GM18517 (cell line): ENCODE measurements at regions not wholly inside any gene's neighbourhood (a gene's known extent, or its start where the extent isn't known, plus 50 kb on each side); places are given as distances from the start of the nearest gene placed in this dataset.

ENCODE experiments used
- ATAC-seq: cut with Tn5 transposase; IDR thresholded peaks from one replicate; pipeline ENCODE4 v1.9.1; 2021; ENCODE audit warnings: mild to moderate bottlenecking, moderate library complexity; ENCODE audit not compliant: unreplicated experiment

- ATAC-seq = no peak
These were observed 134.3 kb downstream of the ANKRD60 start for GRCh38 chr20:58094160-58094559.

GRCh38 chr20:58092871-58093270 is 135.6 kb downstream of the ANKRD60 start:
- no peak for ATAC-seq

GRCh38 chr20:58092353-58092752 is 136.1 kb downstream of the ANKRD60 start:
- ATAC-seq = no peak

GRCh38 chr20:58091810-58092209 is 136.6 kb downstream of the ANKRD60 start:
- ATAC-seq = no peak

GRCh38 chr20:58090161-58090560 is 138.3 kb downstream of the ANKRD60 start:
- ATAC-seq = no peak

GRCh38 chr20:58088625-58089024 is 139.8 kb downstream of the ANKRD60 start:
- ATAC-seq = no peak

- no peak for ATAC-seq
These were observed 140.3 kb downstream of the ANKRD60 start for GRCh38 chr20:58088105-58088504.

GRCh38 chr20:58087562-58087858 is 140.9 kb downstream of the ANKRD60 start:
- no peak for ATAC-seq

- no peak for ATAC-seq
These were observed 141.5 kb downstream of the ANKRD60 start for GRCh38 chr20:58086763-58087561.

GRCh38 chr20:58084966-58085365 is 143.5 kb downstream of the ANKRD60 start:
- ATAC-seq = no peak

- no peak for ATAC-seq
These were observed 143.9 kb downstream of the ANKRD60 start for GRCh38 chr20:58084566-58084965.

GRCh38 chr20:58081846-58082245 is 146.6 kb downstream of the ANKRD60 start:
- no peak for ATAC-seq

- ATAC-seq = no peak
These were observed 149.5 kb downstream of the ANKRD60 start for GRCh38 chr20:58078741-58079522.

- no peak for ATAC-seq
These were observed 151.2 kb downstream of the ANKRD60 start for GRCh38 chr20:58077282-58077681.

- ATAC-seq = no peak
These were observed 152.0 kb downstream of the ANKRD60 start for GRCh38 chr20:58076405-58076804.

- no peak for ATAC-seq
These were observed 152.7 kb downstream of the ANKRD60 start for GRCh38 chr20:58075586-58076345.

GRCh38 chr20:58073945-58074856 is 154.3 kb downstream of the ANKRD60 start:
- ATAC-seq = no peak

GRCh38 chr20:58072695-58073671 is 155.5 kb downstream of the ANKRD60 start:
- ATAC-seq = no peak

GRCh38 chr20:58071991-58072390 is 156.5 kb downstream of the ANKRD60 start:
- no peak for ATAC-seq
